DOHH2 (cell line): ENCODE measurements at regions not wholly inside any gene's neighbourhood (a gene's known extent, or its start where the extent isn't known, plus 50 kb on each side); places are given as distances from the start of the nearest gene placed in this dataset.

Source experiments
- H3F3A ChIP-seq: fragments of 200-600 bp; sonication (generic), shearing (Covaris generic); 2 replicates; pipeline ENCODE4 v1.6.0; 2016; ENCODE audit warnings: antibody characterized with exemption, mild to moderate bottlenecking; ENCODE audit not compliant: control insufficient read depth, insufficient read depth
- H3K27ac ChIP-seq: fragments of 200-600 bp; sonication (generic); 2 replicates; pipeline ENCODE4 v1.5.1; 2014; ENCODE audit warnings: low read depth, mild to moderate bottlenecking, low read length, moderate library complexity
- H3K27me3 ChIP-seq: fragments of 200-600 bp; sonication (generic); 2 replicates; pipeline ENCODE4 v1.6.1; 2014; ENCODE audit warnings: mild to moderate bottlenecking, low read length, mixed read lengths; ENCODE audit not compliant: control insufficient read depth
- H3K36me3 ChIP-seq: fragments of 200-600 bp; sonication (generic); 2 replicates; pipeline ENCODE4 v1.6.1; 2014; ENCODE audit warnings: mild to moderate bottlenecking, low read length, moderate library complexity, mixed read lengths; ENCODE audit not compliant: control insufficient read depth
- H3K4me1 ChIP-seq: fragments of 200-600 bp; sonication (generic); 2 replicates; pipeline ENCODE4 v1.6.1; 2014; ENCODE audit warnings: mild to moderate bottlenecking, low read length, mixed read lengths; ENCODE audit not compliant: control insufficient read depth
- H3K4me2 ChIP-seq: fragments of 200-600 bp; sonication (generic); 2 replicates; pipeline ENCODE4 v1.6.0; 2014; ENCODE audit warnings: mild to moderate bottlenecking, low read length, moderate library complexity
- H3K4me3 ChIP-seq: fragments of 200-600 bp; sonication (generic); 2 replicates; pipeline ENCODE4 v1.5.1; 2014; ENCODE audit warnings: mild to moderate bottlenecking, low read length, mixed read lengths
- H3K79me2 ChIP-seq: fragments of 200-600 bp; sonication (generic); 2 replicates; pipeline ENCODE4 v1.6.1; 2014; ENCODE audit warnings: mild to moderate bottlenecking, low read length, mixed read lengths; ENCODE audit not compliant: control insufficient read depth
- H3K9me2 ChIP-seq: fragments of 200-600 bp; sonication (generic); replicated peaks from 2 replicates; pipeline ENCODE4 v1.6.1; 2014; ENCODE audit warnings: mild to moderate bottlenecking, low read length, mixed read lengths; ENCODE audit not compliant: control insufficient read depth
- H3K9me3 ChIP-seq: fragments of 200-600 bp; sonication (generic); 2 replicates; pipeline ENCODE4 v1.6.1; 2014; ENCODE audit warnings: antibody characterized with exemption, low read length, mixed read lengths; ENCODE audit not compliant: control insufficient read depth, insufficient read depth
- H4K20me1 ChIP-seq: fragments of 200-600 bp; sonication (generic); 2 replicates; pipeline ENCODE4 v1.6.0; 2014; ENCODE audit warnings: low read depth, mild to moderate bottlenecking, antibody characterized with exemption, low read length, moderate library complexity; ENCODE audit not compliant: control insufficient read depth, insufficient read depth
- CTCF ChIP-seq: fragments of 200-600 bp; sonication (generic); IDR thresholded peaks from one replicate; pipeline ENCODE4 v1.5.1; 2014; ENCODE audit warnings: antibody characterized with exemption, mild to moderate bottlenecking, low read depth, low read length; ENCODE audit not compliant: poor library complexity, severe bottlenecking
- EZH2phosphoT487 ChIP-seq: fragments of 200-600 bp; sonication (generic); IDR thresholded peaks from 2 replicates; pipeline ENCODE4 v1.6.1; 2017; ENCODE audit warnings: borderline replicate concordance, mild to moderate bottlenecking, antibody characterized with exemption, low read length, moderate library complexity, mixed read lengths

- no peak overlapping the region for H3K4me2 ChIP-seq
- no peaks in the 10 kb centered on the region for H4K20me1 ChIP-seq
- no peaks in the 10 kb centered on the region for H3K9me2 ChIP-seq
- TF ChIP-seq EZH2phosphoT487 (no peak), CTCF (no peak)
- no peaks in the 10 kb centered on the region for H3F3A ChIP-seq
- no peaks in the 10 kb centered on the region for H3K4me1 ChIP-seq
- no peaks in the 10 kb centered on the region for H3K36me3 ChIP-seq
- H3K79me2 ChIP-seq: no peaks in the 10 kb centered on the region
- H3K27me3 ChIP-seq: no peaks in the 10 kb centered on the region
- no peak overlapping the region for H3K4me3 ChIP-seq
- H3K9me3 ChIP-seq: no peaks in the 10 kb centered on the region
- no peak overlapping the region for H3K27ac ChIP-seq
Measured at GRCh38 chr5:155898284-155898683, 428.7 kb upstream of the SGCD start.

- Histone ChIP-seq H4K20me1 (no peaks in the 10 kb centered on the region), H3K9me3 (no peaks in the 10 kb centered on the region), H3K4me2 (no peak overlapping the region), H3K4me3 (no peak overlapping the region), H3K9me2 (no peaks in the 10 kb centered on the region), H3F3A (no peaks in the 10 kb centered on the region), H3K27ac (no peak overlapping the region), H3K27me3 (no peaks in the 10 kb centered on the region), H3K79me2 (no peaks in the 10 kb centered on the region), H3K36me3 (no peaks in the 10 kb centered on the region), H3K4me1 (no peaks in the 10 kb centered on the region)
- TF ChIP-seq EZH2phosphoT487 (no peak), CTCF (no peak)
Measured at GRCh38 chr5:155903791-155904190, 423.2 kb upstream of the SGCD start.

GRCh38 chr5:155905364-155905763 is 421.6 kb upstream of the SGCD start:
- Histone ChIP-seq H3F3A (no peaks in the 10 kb centered on the region), H3K79me2 (no peaks in the 10 kb centered on the region), H3K36me3 (no peaks in the 10 kb centered on the region), H3K4me3 (no peak overlapping the region), H3K27me3 (no peaks in the 10 kb centered on the region), H3K27ac (no peak overlapping the region), H3K9me3 (no peaks in the 10 kb centered on the region), H3K4me1 (no peaks in the 10 kb centered on the region), H3K9me2 (no peaks in the 10 kb centered on the region), H3K4me2 (no peak overlapping the region), H4K20me1 (no peaks in the 10 kb centered on the region)
- no peak for TF ChIP-seq CTCF
- TF ChIP-seq EZH2phosphoT487: no peak

- no peaks in the 10 kb centered on the region for H3K79me2 ChIP-seq
- H3K27me3 ChIP-seq: no peaks in the 10 kb centered on the region
- H4K20me1 ChIP-seq: no peaks in the 10 kb centered on the region
- H3K36me3 ChIP-seq: no peaks in the 10 kb centered on the region
- no peaks in the 10 kb centered on the region for H3K4me1 ChIP-seq
- H3K9me2 ChIP-seq: no peaks in the 10 kb centered on the region
- no peaks in the 10 kb centered on the region for H3F3A ChIP-seq
- no peak overlapping the region for H3K4me2 ChIP-seq
- no peak overlapping the region for H3K4me3 ChIP-seq
- H3K27ac ChIP-seq: no peak overlapping the region
- H3K9me3 ChIP-seq: no peaks in the 10 kb centered on the region
- no peak for TF ChIP-seq EZH2phosphoT487
- TF ChIP-seq CTCF: no peak
Measured at GRCh38 chr5:155906046-155906445, 420.9 kb upstream of the SGCD start.
